ENCODE measurements at regions not wholly inside any gene's neighbourhood (a gene's known extent, or its start where the extent isn't known, plus 50 kb on each side); places are given as distances from the start of the nearest gene placed in this dataset.
"Not testable (repeated sequence)": the region's sequence is repeated elsewhere in the genome, so short reads cannot be mapped to it uniquely, and the experiment has no call there.

GRCh38 chr5:4023091-4023752 lies 427.6 kb downstream of the IRX1 start:
- no peak for DNase-seq

GRCh38 chr5:4023753-4024335 lies 428.2 kb downstream of the IRX1 start:
- no peak for DNase-seq

GRCh38 chr5:4027088-4027734 lies 431.6 kb downstream of the IRX1 start:
- DNase-seq, result no peak

GRCh38 chr5:4028384-4028783 lies 432.8 kb downstream of the IRX1 start:
- no peak for DNase-seq

- DNase-seq, result not testable (repeated sequence)
Measured at GRCh38 chr5:4033546-4033945, 437.9 kb downstream of the IRX1 start.

- DNase-seq, result no peak
Measured at GRCh38 chr5:4036861-4037260, 441.2 kb downstream of the IRX1 start.

- no peak for DNase-seq
Measured at GRCh38 chr5:4038994-4039393, 443.4 kb downstream of the IRX1 start.

- peak; percentile 0 for DNase-seq
Measured at GRCh38 chr5:4042311-4042710, 446.7 kb downstream of the IRX1 start.

- no peak for DNase-seq
Measured at GRCh38 chr5:4043135-4043534, 447.5 kb downstream of the IRX1 start.

GRCh38 chr5:4044881-4045280 lies 449.2 kb downstream of the IRX1 start:
- no peak for DNase-seq

- no peak for DNase-seq
Measured at GRCh38 chr5:4048398-4048797, 452.8 kb downstream of the IRX1 start.

- DNase-seq, result no peak
Measured at GRCh38 chr5:4050203-4050602, 454.6 kb downstream of the IRX1 start.

- no peak for DNase-seq
Measured at GRCh38 chr5:4053136-4053535, 457.5 kb downstream of the IRX1 start.

GRCh38 chr5:4054092-4054491 lies 458.5 kb downstream of the IRX1 start:
- no peak for DNase-seq

- no peak for DNase-seq
Measured at GRCh38 chr5:4058899-4059298, 463.3 kb downstream of the IRX1 start.

- DNase-seq, result no peak
Measured at GRCh38 chr5:4065472-4066320, 470.1 kb downstream of the IRX1 start.

GRCh38 chr5:4068171-4068570 lies 472.5 kb downstream of the IRX1 start:
- no peak for DNase-seq

- no peak for DNase-seq
Measured at GRCh38 chr5:4078544-4078943, 482.9 kb downstream of the IRX1 start.

- no peak for DNase-seq
Measured at GRCh38 chr5:4079831-4080230, 484.2 kb downstream of the IRX1 start.

- DNase-seq, result no peak
Measured at GRCh38 chr5:4080370-4080769, 484.7 kb downstream of the IRX1 start.

- DNase-seq, result no peak
Measured at GRCh38 chr5:4081059-4081458, 485.4 kb downstream of the IRX1 start.

- no peak for DNase-seq
Measured at GRCh38 chr5:4081466-4081865, 485.8 kb downstream of the IRX1 start.

- no peak for DNase-seq
Measured at GRCh38 chr5:4082966-4083564, 487.4 kb downstream of the IRX1 start.

All from CD4-positive, alpha-beta T cell treated with Interleukin-21 for 1 hour (primary cell).